ENCODE measurements at regions not wholly inside any gene's neighbourhood (a gene's known extent, or its start where the extent isn't known, plus 50 kb on each side); places are given as distances from the start of the nearest gene placed in this dataset.

GRCh38 chr21:29443411-29444010, 144.8 kb downstream of the BACH1 start:
- DNase-seq, result no peak

- DNase-seq, result no peak
Measured at GRCh38 chr21:29448766-29449165, 150.0 kb downstream of the BACH1 start.

- peak in 1 of 2 donors; percentile 75 for DNase-seq
Measured at GRCh38 chr21:29449306-29449950, 150.7 kb downstream of the BACH1 start.

GRCh38 chr21:29450058-29450457, 151.3 kb downstream of the BACH1 start:
- no peak for DNase-seq

GRCh38 chr21:29453511-29453910, 154.8 kb downstream of the BACH1 start:
- no peak for DNase-seq

- no peak for DNase-seq
Measured at GRCh38 chr21:29454179-29454578, 155.5 kb downstream of the BACH1 start.

- DNase-seq, result no peak
Measured at GRCh38 chr21:29462479-29462878, 163.8 kb downstream of the BACH1 start.

GRCh38 chr21:29465546-29465945, 166.8 kb downstream of the BACH1 start:
- no peak for DNase-seq

GRCh38 chr21:29466532-29466931, 167.8 kb downstream of the BACH1 start:
- no peak for DNase-seq

GRCh38 chr21:29470397-29470796, 171.7 kb downstream of the BACH1 start:
- DNase-seq, result no peak

- no peak for DNase-seq
Measured at GRCh38 chr21:29473808-29474207, 175.1 kb downstream of the BACH1 start.

GRCh38 chr21:29475329-29475728, 176.6 kb downstream of the BACH1 start:
- DNase-seq, result no peak

- no peak for DNase-seq
Measured at GRCh38 chr21:29477347-29477746, 178.6 kb downstream of the BACH1 start.

GRCh38 chr21:29477941-29478340, 179.2 kb downstream of the BACH1 start:
- no peak for DNase-seq

GRCh38 chr21:29481081-29481480, 182.4 kb downstream of the BACH1 start:
- DNase-seq, result no peak

GRCh38 chr21:29481641-29482040, 182.9 kb downstream of the BACH1 start:
- no peak for DNase-seq

GRCh38 chr21:29486306-29486807, 187.6 kb downstream of the BACH1 start:
- DNase-seq, result no peak
